OCI-LY1 (cell line): ENCODE measurements at regions not wholly inside any gene's neighbourhood (a gene's known extent, or its start where the extent isn't known, plus 50 kb on each side); places are given as distances from the start of the nearest gene placed in this dataset.

ENCODE experiments used
- H2AFZ ChIP-seq: fragments of 200-600 bp; sonication (generic), shearing (Covaris generic); 2 replicates; pipeline ENCODE4 v1.6.0; 2014; ENCODE audit warnings: antibody characterized with exemption, mild to moderate bottlenecking, low read length
- H3F3A ChIP-seq: fragments of 200-600 bp; sonication (generic), shearing (Covaris generic); 2 replicates; pipeline ENCODE4 v1.6.0; 2014; ENCODE audit warnings: mild to moderate bottlenecking, antibody characterized with exemption, low read length, moderate library complexity; ENCODE audit not compliant: insufficient read depth
- H3K27ac ChIP-seq: fragments of 200-600 bp; sonication (generic); 2 replicates; pipeline ENCODE4 v1.5.1; 2014; ENCODE audit warnings: low read length, mixed run types, mild to moderate bottlenecking, low read depth; ENCODE audit not compliant: poor library complexity, severe bottlenecking
- H3K27me3 ChIP-seq: fragments of 200-600 bp; sonication (generic); 2 replicates; pipeline ENCODE4 v1.6.0; 2014; ENCODE audit warnings: antibody characterized with exemption, mild to moderate bottlenecking, low read length, moderate library complexity; ENCODE audit not compliant: insufficient read depth
- H3K36me3 ChIP-seq: fragments of 200-600 bp; sonication (generic); 2 replicates; pipeline ENCODE4 v1.6.1; 2014; ENCODE audit warnings: mild to moderate bottlenecking, antibody characterized with exemption, low read length, moderate library complexity, mixed read lengths; ENCODE audit not compliant: insufficient read depth
- H3K4me1 ChIP-seq: fragments of 200-600 bp; sonication (generic); 2 replicates; pipeline ENCODE4 v1.5.1; 2014; ENCODE audit warnings: mild to moderate bottlenecking, low read length, moderate library complexity; ENCODE audit not compliant: insufficient read depth, severe bottlenecking
- H3K4me2 ChIP-seq: fragments of 200-600 bp; sonication (generic), shearing (Covaris generic); 2 replicates; pipeline ENCODE4 v1.6.1; 2014; ENCODE audit warnings: low read length
- H3K4me3 ChIP-seq: fragments of 200-600 bp; sonication (generic); 2 replicates; pipeline ENCODE4 v1.5.1; 2014; ENCODE audit warnings: low read length, low read depth, mild to moderate bottlenecking, mixed read lengths; ENCODE audit not compliant: poor library complexity, severe bottlenecking
- H3K79me2 ChIP-seq: fragments of 200-600 bp; shearing (Covaris generic); 2 replicates; pipeline ENCODE4 v1.6.1; 2016; ENCODE audit warnings: mixed run types, low read length, mixed read lengths; ENCODE audit not compliant: insufficient read depth
- H3K9ac ChIP-seq: fragments of 200-600 bp; sonication (generic), shearing (Covaris generic); 2 replicates; pipeline ENCODE4 v1.6.1; 2014; ENCODE audit warnings: mild to moderate bottlenecking, low read length, mixed read lengths
- H3K9me2 ChIP-seq: fragments of 200-600 bp; sonication (generic), shearing (Covaris generic); 2 replicates; pipeline ENCODE4 v1.6.1; 2014; ENCODE audit warnings: low read depth, mild to moderate bottlenecking, low read length, mixed read lengths
- H3K9me3 ChIP-seq: fragments of 200-600 bp; shearing (Covaris generic); 2 replicates; pipeline ENCODE4 v1.6.1; 2014; ENCODE audit warnings: low read length, mixed read lengths
- H4K20me1 ChIP-seq: fragments of 200-600 bp; sonication (generic), shearing (Covaris generic); 2 replicates; pipeline ENCODE4 v1.6.0; 2016; ENCODE audit warnings: mild to moderate bottlenecking, low read length; ENCODE audit not compliant: insufficient read depth
- EZH2 ChIP-seq: fragments of 200-600 bp; sonication (generic), shearing (Covaris generic); IDR thresholded peaks from 2 replicates; pipeline ENCODE4 v1.8.0; 2017; ENCODE audit warnings: borderline replicate concordance, mixed run types, mild to moderate bottlenecking, antibody characterized with exemption, low read length, moderate library complexity, mixed read lengths
- TF ChIP-seq, protein P1 (sequence below): fragments of 200-600 bp; sonication (generic), shearing (Covaris generic); IDR thresholded peaks from 2 replicates; pipeline ENCODE4 v1.5.1; 2017; ENCODE audit warnings: mild to moderate bottlenecking, antibody characterized with exemption, low read length, moderate library complexity, mixed read lengths

GRCh38 chr4:186852964-186853391 is 129.3 kb upstream of the FAT1 start:
- no peaks in the 10 kb centered on the region for H3K36me3 ChIP-seq
- TF ChIP-seq, protein P1, sequence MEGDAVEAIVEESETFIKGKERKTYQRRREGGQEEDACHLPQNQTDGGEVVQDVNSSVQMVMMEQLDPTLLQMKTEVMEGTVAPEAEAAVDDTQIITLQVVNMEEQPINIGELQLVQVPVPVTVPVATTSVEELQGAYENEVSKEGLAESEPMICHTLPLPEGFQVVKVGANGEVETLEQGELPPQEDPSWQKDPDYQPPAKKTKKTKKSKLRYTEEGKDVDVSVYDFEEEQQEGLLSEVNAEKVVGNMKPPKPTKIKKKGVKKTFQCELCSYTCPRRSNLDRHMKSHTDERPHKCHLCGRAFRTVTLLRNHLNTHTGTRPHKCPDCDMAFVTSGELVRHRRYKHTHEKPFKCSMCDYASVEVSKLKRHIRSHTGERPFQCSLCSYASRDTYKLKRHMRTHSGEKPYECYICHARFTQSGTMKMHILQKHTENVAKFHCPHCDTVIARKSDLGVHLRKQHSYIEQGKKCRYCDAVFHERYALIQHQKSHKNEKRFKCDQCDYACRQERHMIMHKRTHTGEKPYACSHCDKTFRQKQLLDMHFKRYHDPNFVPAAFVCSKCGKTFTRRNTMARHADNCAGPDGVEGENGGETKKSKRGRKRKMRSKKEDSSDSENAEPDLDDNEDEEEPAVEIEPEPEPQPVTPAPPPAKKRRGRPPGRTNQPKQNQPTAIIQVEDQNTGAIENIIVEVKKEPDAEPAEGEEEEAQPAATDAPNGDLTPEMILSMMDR, result no peak
- TF ChIP-seq EZH2, result no peak
- no peaks in the 10 kb centered on the region for H3F3A ChIP-seq
- H3K4me1 ChIP-seq, result no peaks in the 10 kb centered on the region
- H3K4me2 ChIP-seq, result no peak overlapping the region
- H3K79me2 ChIP-seq, result no peaks in the 10 kb centered on the region
- peaks cover 11% of the 10 kb centered on the region for H3K9me3 ChIP-seq
- H3K27ac ChIP-seq, result no peak overlapping the region
- H3K27me3 ChIP-seq, result no peaks in the 10 kb centered on the region
- H3K4me3 ChIP-seq, result no peak overlapping the region
- H4K20me1 ChIP-seq, result no peaks in the 10 kb centered on the region
- H3K9me2 ChIP-seq, result no peaks in the 10 kb centered on the region
- no peak overlapping the region for H2AFZ ChIP-seq
- no peak overlapping the region for H3K9ac ChIP-seq

- H3F3A ChIP-seq, result no peaks in the 10 kb centered on the region
- H3K4me2 ChIP-seq, result no peak overlapping the region
- H3K9me2 ChIP-seq, result no peaks in the 10 kb centered on the region
- TF ChIP-seq, protein P1, result no peak
- TF ChIP-seq EZH2, result no peak
- H2AFZ ChIP-seq, result no peak overlapping the region
- H3K9ac ChIP-seq, result no peak overlapping the region
- H4K20me1 ChIP-seq, result no peaks in the 10 kb centered on the region
- no peak overlapping the region for H3K27ac ChIP-seq
- no peaks in the 10 kb centered on the region for H3K4me1 ChIP-seq
- no peaks in the 10 kb centered on the region for H3K36me3 ChIP-seq
- peaks cover 11% of the 10 kb centered on the region for H3K9me3 ChIP-seq
- H3K27me3 ChIP-seq, result no peaks in the 10 kb centered on the region
- no peak overlapping the region for H3K4me3 ChIP-seq
- H3K79me2 ChIP-seq, result no peaks in the 10 kb centered on the region
Measured at GRCh38 chr4:186854256-186854655, 130.6 kb upstream of the FAT1 start.

DNA sequence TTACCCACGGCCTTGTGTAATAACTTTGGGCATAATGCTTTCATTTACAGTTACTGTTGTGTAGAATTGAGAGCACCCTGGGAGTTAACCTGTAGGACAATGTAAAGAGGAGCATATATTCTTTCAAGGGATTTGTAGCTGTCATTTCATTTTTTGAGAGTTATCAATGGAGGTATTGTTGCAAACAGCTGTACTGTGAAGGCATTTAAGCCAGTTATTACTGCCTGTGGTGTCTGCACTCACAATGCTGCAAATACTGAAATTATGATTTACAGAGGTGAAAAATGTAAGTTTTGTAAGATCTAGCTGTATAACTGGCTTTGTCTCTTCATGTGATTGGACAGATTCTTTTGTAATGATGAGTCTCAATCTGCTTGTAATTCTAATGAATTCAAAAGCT is 131.5 kb upstream of the FAT1 start:
- Histone ChIP-seq H2AFZ (no peak overlapping the region), H3K4me2 (no peak overlapping the region), H3K9me3 (peaks cover 11% of the 10 kb centered on the region), H3K4me1 (no peaks in the 10 kb centered on the region), H3F3A (no peaks in the 10 kb centered on the region), H3K9ac (no peak overlapping the region), H3K36me3 (no peaks in the 10 kb centered on the region), H3K27me3 (no peaks in the 10 kb centered on the region), H3K79me2 (no peaks in the 10 kb centered on the region), H4K20me1 (no peaks in the 10 kb centered on the region), H3K9me2 (no peaks in the 10 kb centered on the region), H3K4me3 (no peak overlapping the region), H3K27ac (no peak overlapping the region)
- TF ChIP-seq, protein P1, result no peak
- TF ChIP-seq EZH2, result no peak
